Frontal cortex (tissue), 4 donors: ENCODE measurements at regions not wholly inside any gene's neighbourhood (a gene's known extent, or its start where the extent isn't known, plus 50 kb on each side); places are given as distances from the start of the nearest gene placed in this dataset. TPM values are rescaled to one million over a fixed set of nuclear protein-coding genes. Genes with fewer than 3 reads are reported as not detected.
"Not testable (repeated sequence)": the region's sequence is repeated elsewhere in the genome, so short reads cannot be mapped to it uniquely, and the experiment has no call there.

ENCODE experiments used
- DNase-seq, 2 donors: peaks; one replicate each; pipeline ENCODE4 v3.0.0; 2012; ENCODE audit warnings: low spot score in 2 of 2
- FAIRE-seq: peaks from 2 replicates; lab custom pipeline; 2012; peaks lifted over from hg19 to GRCh38; lab: Jason Lieb, UNC
- small RNA-seq: library from RNA; depleted of rRNA; stranded (forward); fragments of <200 nt; gene quantifications from one replicate; pipeline ENCODE3, GENCODE V24; 2014
- donor health status: control.
- donor health status: control.
- donor health status: control.

GRCh38 chr12:91273560-91273959 lies 90.9 kb upstream of the DCN start:
- DNase-seq: no peak
- FAIRE-seq: no peak

DNA sequence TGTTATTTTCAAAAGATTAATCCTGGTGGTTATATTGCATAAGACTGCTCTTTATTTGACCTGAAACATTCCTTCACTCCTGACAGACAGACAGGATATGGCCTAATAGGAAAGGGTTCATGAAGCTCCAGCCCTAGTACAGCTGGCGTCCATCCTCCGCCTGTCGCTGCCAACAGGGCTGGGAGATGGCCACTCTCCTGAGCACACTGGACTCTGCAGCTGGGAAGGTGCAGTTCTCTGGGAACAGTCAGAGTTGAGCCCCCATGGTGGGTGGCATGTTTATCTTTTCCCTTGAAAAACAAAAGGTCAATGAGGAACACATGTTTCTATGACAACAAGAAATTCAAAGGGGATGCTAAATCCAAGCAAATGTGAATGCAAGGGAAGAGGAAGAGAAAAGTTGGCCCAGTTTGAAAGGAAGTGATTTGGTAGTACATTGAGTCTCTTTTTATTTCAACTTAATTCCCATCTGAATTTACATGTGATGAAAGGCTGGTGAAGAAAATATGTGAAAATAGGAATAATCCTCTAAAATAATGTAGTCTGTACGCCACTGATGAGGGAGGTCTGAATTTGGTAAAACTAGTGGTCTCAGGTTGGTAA lies 89.9 kb upstream of the DCN start:
- FAIRE-seq (no peak), DNase-seq (no peak)

DNA sequence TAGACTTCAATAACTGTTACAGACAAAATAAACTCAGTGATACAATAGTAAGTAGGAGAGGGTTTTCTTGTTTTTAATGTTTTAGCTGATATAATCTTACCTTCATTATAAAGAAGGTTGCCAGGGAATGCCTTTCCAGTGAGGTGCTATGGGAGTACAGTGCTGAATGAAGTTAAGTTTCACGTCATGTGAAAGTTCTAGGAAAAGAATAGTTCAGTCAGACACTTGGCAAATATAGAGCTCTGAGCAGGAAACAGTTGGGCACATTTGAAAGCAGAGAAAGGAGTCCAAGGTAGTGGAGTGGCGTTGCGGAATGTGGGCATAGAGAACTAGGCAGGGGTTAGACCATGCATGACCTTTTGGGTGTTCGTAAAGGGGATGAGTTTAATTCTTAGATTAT lies 88.6 kb upstream of the DCN start:
- DNase-seq: no peak
- FAIRE-seq: no peak

DNA sequence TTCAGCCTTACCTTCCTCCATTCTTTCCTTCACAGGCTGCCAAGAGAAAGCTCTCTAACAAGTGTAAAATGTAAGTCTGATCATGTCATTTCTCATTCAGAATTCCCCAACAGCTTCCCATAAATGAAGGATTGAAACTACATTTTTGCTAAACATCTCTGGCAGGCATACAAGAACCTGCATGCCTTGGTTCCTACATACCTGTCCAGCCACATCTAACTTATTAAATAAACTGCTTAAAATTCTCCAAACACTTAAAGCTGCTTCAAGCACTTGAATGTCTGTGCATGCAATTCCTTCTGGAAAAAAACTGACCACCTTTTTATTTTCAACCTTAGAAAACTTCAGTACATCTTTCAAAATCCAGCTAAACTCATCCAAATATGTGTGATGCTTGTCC lies 84.4 kb upstream of the DCN start:
- no peak for DNase-seq
- no peak for FAIRE-seq

GRCh38 chr12:91264178-91264577 lies 81.6 kb upstream of the DCN start:
- no peak for FAIRE-seq

GRCh38 chr12:91261820-91262676 lies 79.4 kb upstream of the DCN start:
- FAIRE-seq (no peak), DNase-seq (no peak)

More at GRCh38 chr12:91264178-91264577, 81.6 kb upstream of the DCN start:
- DNase-seq: no peak

DNA sequence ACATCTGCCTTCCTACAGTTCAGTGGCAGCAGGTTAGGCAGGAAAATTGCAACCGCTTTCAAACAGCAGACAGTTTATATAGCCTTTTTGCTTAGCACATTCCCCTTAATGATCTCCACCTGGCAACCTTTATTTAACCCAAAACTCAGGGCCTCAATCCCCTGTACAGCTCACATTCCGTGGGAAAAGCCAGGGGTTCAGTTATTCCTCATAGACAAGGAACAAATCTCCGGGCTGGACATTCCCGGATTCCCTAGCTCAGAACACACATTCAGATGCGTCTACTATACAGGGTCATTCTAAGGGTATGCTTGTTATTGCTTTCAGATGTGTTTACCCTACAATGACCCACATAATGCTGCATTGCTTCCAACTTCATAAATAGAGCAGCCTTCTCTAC lies 73.8 kb upstream of the DCN start:
- DNase-seq (no peak), FAIRE-seq (no peak)

DNA sequence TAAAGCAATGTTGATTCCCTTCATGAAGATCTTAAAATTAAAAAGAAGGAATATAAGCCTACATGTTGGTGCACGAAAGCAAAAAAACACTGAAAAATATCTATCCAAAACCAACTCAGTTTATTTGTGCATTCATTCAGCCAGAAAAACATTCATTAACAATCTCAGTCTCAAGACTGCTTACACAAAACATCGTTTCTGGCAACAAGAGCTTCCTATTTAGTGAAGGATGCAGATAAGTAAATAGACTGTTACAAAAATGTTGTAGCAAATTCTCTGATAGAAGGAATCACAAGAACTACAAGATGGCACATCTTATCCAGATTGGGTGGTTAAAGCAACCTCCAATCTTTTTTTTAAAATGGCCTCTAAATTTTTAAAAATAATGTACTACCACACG lies 69.7 kb upstream of the DCN start:
- no peak for FAIRE-seq
- DNase-seq: no peak

DNA sequence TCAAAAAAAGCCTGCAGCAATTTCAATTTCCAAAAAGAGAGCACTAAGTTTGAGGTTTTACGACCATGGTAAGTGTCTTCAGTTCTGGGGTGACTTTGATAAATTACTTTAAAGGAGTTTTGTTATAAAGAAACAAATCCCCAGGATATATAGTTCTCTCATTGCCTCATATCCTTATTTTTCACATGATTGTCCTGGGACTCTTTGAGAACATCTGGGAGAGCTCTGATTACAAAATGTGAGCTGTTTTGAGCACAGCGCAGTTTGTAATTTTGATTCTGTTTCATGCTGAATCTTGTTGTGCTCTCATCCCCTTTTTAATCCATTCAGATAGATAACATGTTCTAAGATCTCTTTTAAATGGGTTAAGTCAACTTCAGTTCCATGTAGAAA lies 67.7 kb upstream of the DCN start:
- FAIRE-seq: no peak
- no peak for DNase-seq

DNA sequence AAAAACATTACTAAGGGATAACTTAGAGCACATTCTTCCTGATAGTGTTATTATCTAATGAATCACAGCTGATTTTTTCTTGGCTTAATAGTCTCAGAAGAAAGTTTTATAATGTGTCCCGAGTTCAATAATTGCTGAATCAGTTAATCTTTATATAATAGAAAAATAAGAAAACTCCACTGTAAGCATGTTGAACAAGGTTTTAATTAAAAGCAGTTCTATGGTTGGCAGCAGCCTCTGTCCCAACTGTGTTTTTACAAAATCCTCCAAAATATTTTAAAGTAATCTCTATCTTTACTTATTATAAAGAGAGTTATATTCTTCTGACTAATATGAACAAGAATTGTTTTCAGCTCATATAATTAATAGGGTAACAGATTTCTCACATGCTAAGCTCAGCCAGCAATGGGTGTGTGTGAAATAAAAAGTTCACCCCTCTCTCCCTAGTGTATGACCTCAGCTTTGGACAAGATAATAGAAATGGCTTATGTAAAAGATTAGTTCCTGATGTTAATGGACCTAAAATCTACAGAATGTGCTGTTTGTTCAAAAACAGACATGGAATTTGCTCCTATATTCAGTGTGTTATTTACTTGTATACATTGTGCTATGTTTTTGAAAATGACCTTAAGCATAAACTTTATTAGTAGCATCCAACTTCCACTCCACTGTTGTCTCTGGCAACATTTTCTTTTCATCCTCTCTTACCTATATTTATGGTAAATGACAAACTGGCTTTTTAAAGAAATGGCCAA lies 67.1 kb upstream of the DCN start:
- no peak for FAIRE-seq
- no peak for DNase-seq

GRCh38 chr12:91249054-91249453 lies 66.4 kb upstream of the DCN start:
- FAIRE-seq: no peak
- no peak for DNase-seq

GRCh38 chr12:91243177-91243576 lies 60.6 kb upstream of the DCN start:
- FAIRE-seq, DNase-seq: not testable (repeated sequence)

GRCh38 chr12:91241756-91242155 lies 59.1 kb upstream of the DCN start:
- DNase-seq (no peak), FAIRE-seq (no peak)

DNA sequence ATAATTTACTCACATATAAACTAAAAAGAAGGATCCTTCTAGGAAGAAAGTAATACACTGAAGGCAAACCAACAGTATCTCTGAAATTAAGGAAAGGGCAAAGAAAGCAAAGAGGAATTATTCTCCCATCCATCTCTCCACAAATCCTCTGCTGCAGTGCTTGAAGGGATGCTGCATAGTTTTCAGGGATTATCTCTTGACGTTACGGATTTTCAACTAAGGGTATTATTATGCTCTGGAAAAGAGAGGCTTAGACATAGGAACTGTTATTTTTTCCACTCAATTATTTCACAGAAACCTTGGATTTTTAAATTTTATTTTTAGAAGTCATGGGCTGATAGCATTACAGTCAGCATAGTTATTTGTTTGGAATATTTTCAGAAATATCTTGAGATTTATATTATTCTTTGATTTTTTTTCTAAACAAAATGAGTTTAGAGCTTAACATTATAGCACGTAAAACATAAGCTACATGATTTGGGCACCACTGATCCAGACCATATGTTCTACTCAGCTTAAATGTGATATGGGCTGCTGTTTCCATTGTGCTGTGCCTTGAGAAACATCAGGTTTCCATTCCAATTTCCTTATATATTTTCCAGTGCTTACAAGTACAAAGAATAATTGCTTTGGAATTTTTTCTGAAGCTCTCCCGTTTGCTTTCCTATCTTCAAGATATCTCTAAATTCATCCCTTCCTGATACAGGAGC lies 57.9 kb upstream of the DCN start:
- DNase-seq (no peak), FAIRE-seq (no peak)

DNA sequence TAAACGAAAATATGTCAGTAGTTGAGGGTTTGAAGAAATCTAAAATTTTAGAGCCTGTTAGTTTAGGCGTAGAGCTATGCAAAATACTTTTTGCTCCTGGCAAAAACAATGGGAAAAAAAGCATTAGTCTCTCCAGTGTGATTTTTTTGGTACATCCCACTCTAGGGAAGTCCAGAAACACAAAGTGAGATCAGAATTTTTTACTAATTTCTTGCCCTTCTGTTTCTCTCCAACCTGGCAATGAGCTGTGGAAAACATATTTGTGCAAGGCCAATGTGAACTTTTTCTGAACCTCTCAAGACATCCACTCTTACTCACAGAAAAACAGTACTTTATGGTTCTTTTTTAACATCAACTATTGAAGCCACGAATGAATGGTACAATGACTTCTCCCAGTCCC lies 56.9 kb upstream of the DCN start:
- FAIRE-seq (no peak), DNase-seq (no peak)

Small RNA genes in the stretch of these regions (small RNA-seq; reads per million reads assigned to genes)
- gene AC090049.2 (not detected), gene RF02110 (not detected)
